ENCODE measurements at regions not wholly inside any gene's neighbourhood (a gene's known extent, or its start where the extent isn't known, plus 50 kb on each side); places are given as distances from the start of the nearest gene placed in this dataset.

- TF ChIP-seq, protein P1, sequence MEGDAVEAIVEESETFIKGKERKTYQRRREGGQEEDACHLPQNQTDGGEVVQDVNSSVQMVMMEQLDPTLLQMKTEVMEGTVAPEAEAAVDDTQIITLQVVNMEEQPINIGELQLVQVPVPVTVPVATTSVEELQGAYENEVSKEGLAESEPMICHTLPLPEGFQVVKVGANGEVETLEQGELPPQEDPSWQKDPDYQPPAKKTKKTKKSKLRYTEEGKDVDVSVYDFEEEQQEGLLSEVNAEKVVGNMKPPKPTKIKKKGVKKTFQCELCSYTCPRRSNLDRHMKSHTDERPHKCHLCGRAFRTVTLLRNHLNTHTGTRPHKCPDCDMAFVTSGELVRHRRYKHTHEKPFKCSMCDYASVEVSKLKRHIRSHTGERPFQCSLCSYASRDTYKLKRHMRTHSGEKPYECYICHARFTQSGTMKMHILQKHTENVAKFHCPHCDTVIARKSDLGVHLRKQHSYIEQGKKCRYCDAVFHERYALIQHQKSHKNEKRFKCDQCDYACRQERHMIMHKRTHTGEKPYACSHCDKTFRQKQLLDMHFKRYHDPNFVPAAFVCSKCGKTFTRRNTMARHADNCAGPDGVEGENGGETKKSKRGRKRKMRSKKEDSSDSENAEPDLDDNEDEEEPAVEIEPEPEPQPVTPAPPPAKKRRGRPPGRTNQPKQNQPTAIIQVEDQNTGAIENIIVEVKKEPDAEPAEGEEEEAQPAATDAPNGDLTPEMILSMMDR (IDR thresholded peaks at IDR 0.05 in 8 of 11, conservative IDR thresholded peaks at IDR 0.05 in 3 of 11), result no peak
- no peak for TF ChIP-seq POLR2A (IDR thresholded peaks at IDR 0.05)
- no peak for TF ChIP-seq POLR2AphosphoS5 (IDR thresholded peaks at IDR 0.05)
These were observed 268.7 kb downstream of the EDEM1 start for GRCh38 chr3:5456199-5456598.

Data from spleen (tissue), 7 donors.